ENCODE measurements at regions not wholly inside any gene's neighbourhood (a gene's known extent, or its start where the extent isn't known, plus 50 kb on each side); places are given as distances from the start of the nearest gene placed in this dataset.

GRCh38 chr11:92409355-92409754 lies 184.7 kb downstream of the FAT3 start:
- TF ChIP-seq CTCF (IDR thresholded peaks at IDR 0.05; ENCODE audit: borderline replicate concordance, extremely low read depth, low read length, poor library complexity, severe bottlenecking) = no peak
- TF ChIP-seq EZH2 (IDR thresholded peaks at IDR 0.05; ENCODE audit: borderline replicate concordance, low read depth, low read length, severe bottlenecking) = no peak
